ENCODE measurements at regions not wholly inside any gene's neighbourhood (a gene's known extent, or its start where the extent isn't known, plus 50 kb on each side); places are given as distances from the start of the nearest gene placed in this dataset.
"Not testable (repeated sequence)": the region's sequence is repeated elsewhere in the genome, so short reads cannot be mapped to it uniquely, and the experiment has no call there.

GRCh38 chrX:125153621-125154020, 166.1 kb upstream of the TEX13C start:
- DNase-seq = no peak
- peaks cover 2% of the 10 kb centered on the region for H3K27me3 Mint-ChIP-seq
- intact Hi-C loops (cut with micrococcal nuclease) = no loop called here
- no peaks in the 10 kb centered on the region for H3K9me3 Mint-ChIP-seq
- no peak overlapping the region for H3K27ac Mint-ChIP-seq
- no peaks in the 10 kb centered on the region for H3K36me3 Mint-ChIP-seq (ENCODE audit: low read depth)
- no peak overlapping the region for H3K4me3 Mint-ChIP-seq
- no peaks in the 10 kb centered on the region for H3K4me1 Mint-ChIP-seq

- H3K9me3 Mint-ChIP-seq; H3K4me3 Mint-ChIP-seq; H3K4me1 Mint-ChIP-seq; H3K27ac Mint-ChIP-seq; H3K36me3 Mint-ChIP-seq (ENCODE audit: low read depth); intact Hi-C loops (cut with micrococcal nuclease); H3K27me3 Mint-ChIP-seq; DNase-seq: not testable (repeated sequence)
Measured at GRCh38 chrX:125154288-125155257, 165.1 kb upstream of the TEX13C start.

GRCh38 chrX:125155296-125156033, 164.2 kb upstream of the TEX13C start:
- H3K27me3 Mint-ChIP-seq; intact Hi-C loops (cut with micrococcal nuclease); H3K9me3 Mint-ChIP-seq; H3K4me3 Mint-ChIP-seq; H3K27ac Mint-ChIP-seq; H3K4me1 Mint-ChIP-seq; DNase-seq; H3K36me3 Mint-ChIP-seq (ENCODE audit: low read depth): not testable (repeated sequence)

GRCh38 chrX:125170459-125170858, 149.2 kb upstream of the TEX13C start:
- no peaks in the 10 kb centered on the region for H3K27me3 Mint-ChIP-seq
- intact Hi-C loops (cut with micrococcal nuclease) = no loop called here
- DNase-seq = no peak

GRCh38 chrX:125172531-125172930, 147.1 kb upstream of the TEX13C start:
- no peaks in the 10 kb centered on the region for H3K36me3 Mint-ChIP-seq (ENCODE audit: low read depth)

More at GRCh38 chrX:125170459-125170858, 149.2 kb upstream of the TEX13C start:
- Mint-ChIP-seq H3K27ac (no peak overlapping the region), H3K9me3 (no peaks in the 10 kb centered on the region), H3K4me3 (no peak overlapping the region), H3K36me3 (ENCODE audit: low read depth) (no peaks in the 10 kb centered on the region), H3K4me1 (no peaks in the 10 kb centered on the region)

GRCh38 chrX:125175991-125176584, 143.6 kb upstream of the TEX13C start:
- Mint-ChIP-seq H3K4me3 (no peak overlapping the region), H3K27ac (no peak overlapping the region), H3K4me1 (no peaks in the 10 kb centered on the region), H3K9me3 (no peaks in the 10 kb centered on the region), H3K36me3 (ENCODE audit: low read depth) (no peaks in the 10 kb centered on the region), H3K27me3 (no peaks in the 10 kb centered on the region)
- intact Hi-C loops (cut with micrococcal nuclease) = no loop called here
- no peak for DNase-seq

More at GRCh38 chrX:125172531-125172930, 147.1 kb upstream of the TEX13C start:
- Mint-ChIP-seq H3K4me3 (no peak overlapping the region), H3K27ac (no peak overlapping the region), H3K4me1 (no peaks in the 10 kb centered on the region), H3K27me3 (no peaks in the 10 kb centered on the region), H3K9me3 (no peaks in the 10 kb centered on the region)
- intact Hi-C loops (cut with micrococcal nuclease) = no loop called here
- no peak for DNase-seq

GRCh38 chrX:125193921-125194320, 125.8 kb upstream of the TEX13C start:
- no peak overlapping the region for H3K4me3 Mint-ChIP-seq
- no peaks in the 10 kb centered on the region for H3K4me1 Mint-ChIP-seq
- no peaks in the 10 kb centered on the region for H3K9me3 Mint-ChIP-seq
- intact Hi-C loops (cut with micrococcal nuclease) = no loop called here
- H3K27ac Mint-ChIP-seq = no peak overlapping the region
- H3K36me3 Mint-ChIP-seq (ENCODE audit: low read depth) = no peaks in the 10 kb centered on the region
- H3K27me3 Mint-ChIP-seq = peaks cover 8% of the 10 kb centered on the region
- no peak for DNase-seq

- Mint-ChIP-seq H3K9me3 (no peaks in the 10 kb centered on the region), H3K27ac (no peak overlapping the region), H3K27me3 (peaks cover 24% of the 10 kb centered on the region), H3K36me3 (ENCODE audit: low read depth) (no peaks in the 10 kb centered on the region), H3K4me3 (no peak overlapping the region), H3K4me1 (peaks cover 8% of the 10 kb centered on the region)
- no peak for DNase-seq
- intact Hi-C loops (cut with micrococcal nuclease) = no loop called here
Measured at GRCh38 chrX:125198546-125198945, 121.1 kb upstream of the TEX13C start.

GRCh38 chrX:125202591-125203248, 117.0 kb upstream of the TEX13C start:
- Mint-ChIP-seq H3K4me3 (peak overlapping the region; percentile 52), H3K27ac (no peak overlapping the region), H3K9me3 (no peaks in the 10 kb centered on the region), H3K4me1 (peaks cover 18% of the 10 kb centered on the region), H3K27me3 (peaks cover 42% of the 10 kb centered on the region), H3K36me3 (ENCODE audit: low read depth) (no peaks in the 10 kb centered on the region)
- DNase-seq = peak; percentile 53
- intact Hi-C loops (cut with micrococcal nuclease) = loop anchor here (10.0 kb wide), 1 partner anchor 92 kb away; no protein-coding TSS in a partner anchor

- peaks cover 18% of the 10 kb centered on the region for H3K4me1 Mint-ChIP-seq
- DNase-seq = peak; percentile 51
- H3K9me3 Mint-ChIP-seq = no peaks in the 10 kb centered on the region
- no peak overlapping the region for H3K27ac Mint-ChIP-seq
- H3K27me3 Mint-ChIP-seq = peaks cover 42% of the 10 kb centered on the region
- peak overlapping the region; percentile 67 for H3K4me3 Mint-ChIP-seq
- intact Hi-C loops (cut with micrococcal nuclease) = loop anchor here (10.0 kb wide), 1 partner anchor 91 kb away; no protein-coding TSS in a partner anchor
- H3K36me3 Mint-ChIP-seq (ENCODE audit: low read depth) = no peaks in the 10 kb centered on the region
Measured at GRCh38 chrX:125203365-125203736, 116.3 kb upstream of the TEX13C start.

GRCh38 chrX:125203737-125204578, 115.7 kb upstream of the TEX13C start:
- intact Hi-C loops (cut with micrococcal nuclease) = loop anchor here (10.0 kb wide), 1 partner anchor 91 kb away; no protein-coding TSS in a partner anchor
- Mint-ChIP-seq H3K9me3 (no peaks in the 10 kb centered on the region), H3K27me3 (peaks cover 43% of the 10 kb centered on the region), H3K4me3 (peak overlapping the region; percentile 67), H3K4me1 (peaks cover 18% of the 10 kb centered on the region), H3K27ac (no peak overlapping the region), H3K36me3 (ENCODE audit: low read depth) (no peaks in the 10 kb centered on the region)
- peak; percentile 61 for DNase-seq

GRCh38 chrX:125204681-125205132, 115.0 kb upstream of the TEX13C start:
- Mint-ChIP-seq H3K4me1 (peaks cover 18% of the 10 kb centered on the region), H3K27me3 (peaks cover 43% of the 10 kb centered on the region), H3K9me3 (no peaks in the 10 kb centered on the region), H3K36me3 (ENCODE audit: low read depth) (no peaks in the 10 kb centered on the region), H3K4me3 (peak overlapping the region; percentile 67), H3K27ac (no peak overlapping the region)
- DNase-seq = no peak
- intact Hi-C loops (cut with micrococcal nuclease) = loop anchor here (10.0 kb wide), 1 partner anchor 90 kb away; no protein-coding TSS in a partner anchor
